CD4-positive, alpha-beta memory T cell (primary cell): ENCODE measurements at regions not wholly inside any gene's neighbourhood (a gene's known extent, or its start where the extent isn't known, plus 50 kb on each side); places are given as distances from the start of the nearest gene placed in this dataset.
"Not testable (repeated sequence)": the region's sequence is repeated elsewhere in the genome, so short reads cannot be mapped to it uniquely, and the experiment has no call there.

ENCODE experiments used
- CTCF ChIA-PET: fragments of 350-600 bp; sonication (Branson Sonifier 250); formaldehyde crosslinking; loops from one replicate; lab custom pipeline; 2021; ENCODE audit warnings: inconsistent platforms; ENCODE audit not compliant: partially characterized antibody; lab: Charles Lee
- POLR2A ChIA-PET: fragments of 350-600 bp; sonication (Branson Sonifier 250); formaldehyde crosslinking; loops from one replicate; lab custom pipeline; 2021; ENCODE audit not compliant: partially characterized antibody; lab: Charles Lee
- DNase-seq, 5 donors: peaks; one replicate each; pipeline versions ENCODE4 v3.0.0 to v3.0.0-alpha.2; 2020 to 2022; ENCODE audit warnings: mixed read lengths in 1 of 5
- H3K27ac ChIP-seq: one replicate; pipeline ENCODE4 v1.7.0; 2013; ENCODE audit warnings: low read depth, low read length
- H3K27me3 ChIP-seq: 2 replicates; pipeline ENCODE4 v1.7.0; 2013; ENCODE audit warnings: mild to moderate bottlenecking, low read length, moderate library complexity; ENCODE audit not compliant: insufficient read depth
- H3K36me3 ChIP-seq: 2 replicates; pipeline ENCODE4 v1.7.0; 2013; ENCODE audit warnings: mild to moderate bottlenecking, low read length, moderate library complexity; ENCODE audit not compliant: insufficient read depth
- H3K4me1 ChIP-seq: 2 replicates; pipeline ENCODE4 v1.7.0; 2013; ENCODE audit warnings: mild to moderate bottlenecking, low read length, moderate library complexity; ENCODE audit not compliant: insufficient read depth
- H3K4me3 ChIP-seq, 2 donors: one replicate each; pipeline ENCODE4 v1.7.0; 2013; ENCODE audit warnings: low read length in 2 of 2, mild to moderate bottlenecking in 1 of 2
- H3K9me3 ChIP-seq, 2 donors: one replicate each; pipeline ENCODE4 v1.7.0; 2013; ENCODE audit warnings: low read length in 2 of 2, control low read depth in 1 of 2; ENCODE audit not compliant: control insufficient read depth in 1 of 2
- H3K27ac Mint-ChIP-seq, 7 donors: one replicate each; pipeline ENCODE4 v1.8.0; 2020 to 2021; ENCODE audit warnings: mixed read lengths in 7 of 7, mild to moderate bottlenecking in 6 of 7, inconsistent platforms in 3 of 7, moderate library complexity in 3 of 7
- H3K27me3 Mint-ChIP-seq, 2 donors: one replicate each; pipeline ENCODE4 v1.8.0; 2020 to 2021; ENCODE audit warnings: mixed read lengths in 2 of 2
- H3K36me3 Mint-ChIP-seq, 2 donors: one replicate each; pipeline ENCODE4 v1.8.0; 2020 to 2021; ENCODE audit warnings: mixed read lengths in 2 of 2, inconsistent platforms in 1 of 2, mild to moderate bottlenecking in 1 of 2
- H3K4me1 Mint-ChIP-seq, 4 donors: one replicate each; pipeline ENCODE4 v1.8.0; 2020 to 2021; ENCODE audit warnings: mixed read lengths in 4 of 4, mild to moderate bottlenecking in 1 of 4
- H3K4me3 Mint-ChIP-seq, 8 donors: one replicate each; pipeline ENCODE4 v1.8.0; 2020 to 2021; ENCODE audit warnings: mixed read lengths in 8 of 8, mild to moderate bottlenecking in 7 of 8, moderate library complexity in 6 of 8, inconsistent platforms in 3 of 8
- H3K9me3 Mint-ChIP-seq, 8 donors: one replicate each; pipeline ENCODE4 v1.8.0; 2020 to 2021; ENCODE audit warnings: mixed read lengths in 8 of 8, mild to moderate bottlenecking in 5 of 8, inconsistent platforms in 3 of 8, moderate library complexity in 1 of 8
- intact Hi-C: fragments of 100-400 bp; cut with micrococcal nuclease; formaldehyde crosslinking; loops from one replicate; pipeline ENCODE4 v1.15.1; 2023

DNA sequence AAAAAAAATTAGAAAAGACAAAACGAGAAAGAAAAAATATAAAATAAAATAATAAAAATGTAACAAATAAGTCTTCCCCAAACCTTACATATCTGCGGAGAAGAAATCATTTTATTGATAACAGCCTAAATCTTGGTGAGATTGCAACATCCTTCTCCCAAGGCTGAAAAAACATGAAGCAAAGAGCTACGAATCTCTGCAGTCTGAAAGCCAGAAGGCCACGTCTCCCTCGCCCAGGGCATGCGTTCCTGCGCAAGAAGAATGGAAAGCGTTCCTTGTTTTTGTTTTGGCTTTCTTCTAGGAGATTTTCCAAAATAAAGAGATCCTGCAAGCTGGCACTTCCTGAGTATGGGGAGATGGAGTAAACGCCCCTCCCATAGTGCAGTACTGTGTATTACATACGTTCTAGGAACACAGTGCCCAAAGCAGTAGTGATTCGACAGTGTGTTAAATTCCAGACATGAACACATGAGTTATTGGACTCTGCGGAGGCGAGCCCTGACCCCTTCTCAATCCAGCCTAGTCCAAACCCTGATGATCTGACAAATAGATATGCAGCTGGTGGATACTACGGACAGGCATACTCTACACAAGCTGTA lies 126.7 kb upstream of the RREB1 start:
- no peaks in the 10 kb centered on the region for H3K27me3 ChIP-seq
- CTCF ChIA-PET: no interaction called here
- H3K4me3 ChIP-seq: no peak overlapping the region
- H3K36me3 ChIP-seq: no peaks in the 10 kb centered on the region
- H3K4me1 ChIP-seq: no peaks in the 10 kb centered on the region
- H3K36me3 Mint-ChIP-seq: no peaks in the 10 kb centered on the region
- POLR2A ChIA-PET: no interaction called here
- intact Hi-C loops: no loop called here
- H3K4me1 Mint-ChIP-seq: no peaks in the 10 kb centered on the region
- H3K9me3 Mint-ChIP-seq: no peaks in the 10 kb centered on the region
- H3K9me3 ChIP-seq: no peaks in the 10 kb centered on the region
- no peak overlapping the region for H3K4me3 Mint-ChIP-seq
- H3K27me3 Mint-ChIP-seq: peaks cover 0 to 5% of the 10 kb centered on the region in 2 donors
- DNase-seq: no peak
- no peak overlapping the region for H3K27ac Mint-ChIP-seq
- H3K27ac ChIP-seq: no peak overlapping the region

DNA sequence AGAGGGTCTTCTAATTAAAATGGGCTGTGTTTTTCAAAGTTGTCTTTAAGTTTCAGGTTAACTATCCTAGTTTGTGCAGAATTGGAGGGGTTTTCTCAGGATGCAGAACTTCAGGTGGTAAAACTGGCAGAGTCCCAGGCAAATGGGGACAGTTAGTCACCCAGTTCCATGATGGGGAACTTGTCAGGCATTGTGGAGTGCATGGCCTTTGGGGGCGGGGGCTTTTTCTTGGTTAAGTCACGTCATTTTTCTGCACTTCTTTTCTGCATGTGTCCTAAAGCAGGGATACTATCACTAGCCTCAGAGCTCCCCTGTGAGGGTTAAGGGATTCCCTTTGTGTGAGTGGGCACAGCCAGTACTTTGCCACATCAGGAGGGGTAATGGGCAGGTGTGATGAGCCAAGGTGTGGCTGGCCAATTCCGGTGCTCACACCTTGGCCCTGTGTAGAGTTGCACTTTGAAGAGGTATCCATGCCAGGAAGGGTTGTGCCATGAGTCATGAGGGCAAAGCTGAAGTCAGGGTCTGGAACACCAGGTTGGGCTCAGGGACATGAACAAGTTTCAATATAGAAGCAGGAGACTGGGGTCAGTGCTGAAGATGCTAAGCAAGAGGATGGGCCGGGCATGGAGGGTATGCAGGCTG lies 126.0 kb upstream of the RREB1 start:
- CTCF ChIA-PET: no interaction called here
- Histone ChIP-seq H3K9me3 (no peaks in the 10 kb centered on the region), H3K27me3 (no peaks in the 10 kb centered on the region), H3K4me3 (no peak overlapping the region), H3K36me3 (no peaks in the 10 kb centered on the region), H3K27ac (no peak overlapping the region), H3K4me1 (no peaks in the 10 kb centered on the region)
- no peak for DNase-seq
- H3K27ac Mint-ChIP-seq: no peak overlapping the region
- POLR2A ChIA-PET: no interaction called here
- no peak overlapping the region for H3K4me3 Mint-ChIP-seq
- H3K9me3 Mint-ChIP-seq: no peaks in the 10 kb centered on the region
- H3K27me3 Mint-ChIP-seq: peaks cover 0 to 5% of the 10 kb centered on the region in 2 donors
- no peaks in the 10 kb centered on the region for H3K36me3 Mint-ChIP-seq
- no peaks in the 10 kb centered on the region for H3K4me1 Mint-ChIP-seq
- intact Hi-C loops: no loop called here

DNA sequence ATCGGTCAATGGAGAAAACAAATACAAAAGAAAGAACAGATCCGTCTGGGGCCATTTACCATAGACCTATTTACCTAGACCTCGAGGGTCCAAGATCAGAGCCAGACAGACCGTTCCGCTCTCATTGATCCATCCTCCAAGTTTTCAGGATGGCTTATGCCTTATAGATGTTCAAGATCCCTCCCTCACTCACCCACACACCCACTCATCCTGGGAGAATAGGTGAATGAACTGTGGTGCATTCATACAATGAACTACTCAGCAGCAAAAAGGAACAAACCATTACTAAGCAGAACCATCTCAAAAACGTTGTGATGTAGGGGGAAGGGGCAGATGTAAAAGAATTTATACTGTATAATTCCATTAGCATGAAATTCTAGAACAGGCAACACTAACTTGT lies 125.1 kb upstream of the RREB1 start:
- H3K27me3 ChIP-seq: no peaks in the 10 kb centered on the region
- CTCF ChIA-PET: no interaction called here
- POLR2A ChIA-PET: no interaction called here
- Mint-ChIP-seq H3K9me3 (no peaks in the 10 kb centered on the region), H3K27me3 (peaks cover 0 to 5% of the 10 kb centered on the region in 2 donors), H3K36me3 (no peaks in the 10 kb centered on the region), H3K27ac (no peak overlapping the region), H3K4me3 (no peak overlapping the region), H3K4me1 (no peaks in the 10 kb centered on the region)
- intact Hi-C loops: no loop called here
- no peaks in the 10 kb centered on the region for H3K36me3 ChIP-seq
- no peaks in the 10 kb centered on the region for H3K4me1 ChIP-seq
- no peaks in the 10 kb centered on the region for H3K9me3 ChIP-seq
- H3K4me3 ChIP-seq: no peak overlapping the region
- DNase-seq: no peak
- no peak overlapping the region for H3K27ac ChIP-seq

- no peak overlapping the region for H3K27ac ChIP-seq
- H3K4me1 ChIP-seq: no peaks in the 10 kb centered on the region
- H3K4me3 ChIP-seq: no peak overlapping the region
- H3K36me3 ChIP-seq: no peaks in the 10 kb centered on the region
- Mint-ChIP-seq H3K4me3 (no peak overlapping the region), H3K36me3 (no peaks in the 10 kb centered on the region), H3K27ac (peak overlapping the region in 1 of 7 donors; percentile 18), H3K27me3 (peaks cover 0 to 5% of the 10 kb centered on the region in 2 donors), H3K9me3 (no peaks in the 10 kb centered on the region), H3K4me1 (no peaks in the 10 kb centered on the region)
- ChIA-PET CTCF (no interaction called here), POLR2A (no interaction called here)
- no peaks in the 10 kb centered on the region for H3K9me3 ChIP-seq
- no peak for DNase-seq
- no peaks in the 10 kb centered on the region for H3K27me3 ChIP-seq
- intact Hi-C loops: no loop called here
These were observed 123.0 kb upstream of the RREB1 start for GRCh38 chr6:6984585-6985366.

DNA sequence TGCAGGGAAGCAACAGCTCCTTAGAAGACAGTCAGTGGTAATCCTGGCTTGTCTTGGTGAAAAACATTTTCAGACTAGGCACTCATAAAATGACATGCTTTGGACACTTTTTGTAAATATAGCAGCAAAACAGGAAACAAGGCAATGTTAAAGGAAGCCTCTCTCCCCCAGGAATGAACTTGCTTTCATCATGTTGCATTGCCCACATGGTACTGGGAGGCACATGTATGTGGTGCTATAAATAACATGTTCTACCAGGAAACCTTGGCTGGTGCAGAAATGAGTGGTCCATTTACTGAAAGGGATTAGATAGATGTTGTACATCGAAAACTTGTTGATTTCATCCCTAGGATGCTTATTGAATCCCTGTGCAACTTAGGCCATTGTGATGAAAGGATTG lies 121.4 kb upstream of the RREB1 start:
- Histone ChIP-seq H3K4me1 (no peaks in the 10 kb centered on the region), H3K27me3 (no peaks in the 10 kb centered on the region), H3K4me3 (no peak overlapping the region), H3K27ac (no peak overlapping the region), H3K36me3 (no peaks in the 10 kb centered on the region), H3K9me3 (no peaks in the 10 kb centered on the region)
- no peak overlapping the region for H3K4me3 Mint-ChIP-seq
- no peaks in the 10 kb centered on the region for H3K4me1 Mint-ChIP-seq
- H3K9me3 Mint-ChIP-seq: no peaks in the 10 kb centered on the region
- intact Hi-C loops: no loop called here
- H3K27me3 Mint-ChIP-seq: peaks cover 0 to 6% of the 10 kb centered on the region in 2 donors
- POLR2A ChIA-PET: no interaction called here
- no peaks in the 10 kb centered on the region for H3K36me3 Mint-ChIP-seq
- no peak overlapping the region for H3K27ac Mint-ChIP-seq
- CTCF ChIA-PET: interaction anchor here (1.3 kb wide), 1 partner anchor 9 kb away, joined by 4 read pairs; no protein-coding TSS in a partner anchor
- no peak for DNase-seq

DNA sequence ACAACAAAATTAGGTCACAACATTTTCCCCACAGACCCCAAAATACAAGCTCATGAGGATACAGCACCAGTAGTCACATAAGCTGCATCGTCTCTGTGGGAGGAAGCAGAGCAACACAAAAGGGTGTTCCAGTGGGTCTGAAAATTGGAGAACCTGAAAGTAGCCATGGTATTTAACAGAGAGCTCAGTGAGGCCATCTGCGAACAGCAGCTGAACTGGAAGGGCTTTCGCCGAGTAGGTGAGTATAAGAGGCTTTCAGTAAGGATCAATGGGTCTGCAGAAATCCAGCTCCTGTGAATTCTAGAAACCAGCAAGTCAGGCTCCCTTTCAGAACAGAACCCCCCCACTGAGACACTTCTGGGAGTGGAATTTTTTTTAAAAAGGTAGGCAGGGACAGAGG lies 120.0 kb upstream of the RREB1 start:
- Mint-ChIP-seq H3K9me3 (no peaks in the 10 kb centered on the region), H3K4me3 (no peak overlapping the region), H3K4me1 (no peaks in the 10 kb centered on the region), H3K36me3 (no peaks in the 10 kb centered on the region), H3K27ac (peak overlapping the region in 1 of 7 donors; percentile 67), H3K27me3 (peaks cover 0 to 1% of the 10 kb centered on the region in 2 donors)
- intact Hi-C loops: no loop called here
- Histone ChIP-seq H3K36me3 (no peaks in the 10 kb centered on the region), H3K9me3 (no peaks in the 10 kb centered on the region), H3K27me3 (no peaks in the 10 kb centered on the region), H3K4me1 (no peaks in the 10 kb centered on the region), H3K4me3 (no peak overlapping the region), H3K27ac (no peak overlapping the region)
- POLR2A ChIA-PET: no interaction called here
- DNase-seq: no peak
- CTCF ChIA-PET: no interaction called here

- H3K36me3 Mint-ChIP-seq, H3K27me3 Mint-ChIP-seq, H3K36me3 ChIP-seq, H3K27ac Mint-ChIP-seq, POLR2A ChIA-PET, H3K4me1 ChIP-seq, H3K9me3 Mint-ChIP-seq, CTCF ChIA-PET, H3K27ac ChIP-seq, H3K4me3 ChIP-seq, H3K27me3 ChIP-seq, DNase-seq, H3K4me3 Mint-ChIP-seq, H3K4me1 Mint-ChIP-seq, intact Hi-C loops, H3K9me3 ChIP-seq: not testable (repeated sequence)
These were observed 117.7 kb upstream of the RREB1 start for GRCh38 chr6:6990059-6990458.
